ENCODE measurements at regions not wholly inside any gene's neighbourhood (a gene's known extent, or its start where the extent isn't known, plus 50 kb on each side); places are given as distances from the start of the nearest gene placed in this dataset.

- no peak for TF ChIP-seq CTCF (conservative IDR thresholded peaks at IDR 0.05)
- no peak for TF ChIP-seq EZH2 (IDR thresholded peaks at IDR 0.05; ENCODE audit: low read depth)
Observed at GRCh38 chr2:126835261-126835660, 63.4 kb upstream of the TEX51 start.

All from PC-9 (cell line).